ENCODE measurements at regions not wholly inside any gene's neighbourhood (a gene's known extent, or its start where the extent isn't known, plus 50 kb on each side); places are given as distances from the start of the nearest gene placed in this dataset.

- TF ChIP-seq SRF (IDR thresholded peaks at IDR 0.05; ENCODE audit: low read depth, low read length) (no peak), POLR2A (IDR thresholded peaks at IDR 0.05; ENCODE audit: control extremely low read depth in 1 of 2, low read depth in 2 of 2, low read length in 2 of 2) (no peak), MAX (IDR thresholded peaks at IDR 0.05) (no peak), EP300 (IDR thresholded peaks at IDR 0.05; ENCODE audit: borderline replicate concordance in 1 of 2, low read depth in 2 of 2, low read length in 2 of 2) (no peak), RFX5 (IDR thresholded peaks at IDR 0.05; ENCODE audit: borderline replicate concordance, low read depth, low read length) (no peak), CTCF (IDR thresholded peaks at IDR 0.05; ENCODE audit: control extremely low read depth in 1 of 3, insufficient read depth in 1 of 3, low read depth in 1 of 3, low read length in 3 of 3) (no peak), SUZ12 (IDR thresholded peaks at IDR 0.05; ENCODE audit: low read length) (no peak), RAD21 (IDR thresholded peaks at IDR 0.05 in 1 of 2, conservative IDR thresholded peaks at IDR 0.05 in 1 of 2; ENCODE audit: low read depth in 2 of 2, low read length in 2 of 2) (no peak), SIRT6 (IDR thresholded peaks at IDR 0.05; ENCODE audit: low read length) (no peak), TBP (IDR thresholded peaks at IDR 0.05; ENCODE audit: low read depth, low read length) (no peak), BRCA1 (IDR thresholded peaks at IDR 0.05; ENCODE audit: low read depth, low read length) (no peak), SIN3A (conservative IDR thresholded peaks at IDR 0.05 in 1 of 2, IDR thresholded peaks at IDR 0.05 in 1 of 2; ENCODE audit: low read depth in 1 of 2, low read length in 2 of 2) (no peak)
These were observed 308.9 kb downstream of the RWDD3 start for GRCh38 chr1:95542936-95543335.

All from H1 (cell line).